GM12875 (cell line): ENCODE measurements at regions not wholly inside any gene's neighbourhood (a gene's known extent, or its start where the extent isn't known, plus 50 kb on each side); places are given as distances from the start of the nearest gene placed in this dataset.

Experiments
- H3K4me3 ChIP-seq: one replicate; pipeline ENCODE4 v1.5.1; 2011; ENCODE audit warnings: low read depth, low read length, control low read depth
- CTCF ChIP-seq: IDR thresholded peaks from 2 replicates; pipeline ENCODE4 v1.5.1; 2011; ENCODE audit warnings: low read depth, mild to moderate bottlenecking, control low read depth, inconsistent platforms, low read length, moderate library complexity, borderline replicate concordance; ENCODE audit not compliant: insufficient read depth

- no peak for TF ChIP-seq CTCF
- no peak overlapping the region for H3K4me3 ChIP-seq
These were observed 187.1 kb downstream of the KATNAL1 start for GRCh38 chr13:30120133-30120822.

GRCh38 chr13:30119476-30119875 is 187.9 kb downstream of the KATNAL1 start:
- no peak for TF ChIP-seq CTCF
- no peak overlapping the region for H3K4me3 ChIP-seq

GRCh38 chr13:30116379-30116778 is 191.0 kb downstream of the KATNAL1 start:
- TF ChIP-seq CTCF: no peak
- no peak overlapping the region for H3K4me3 ChIP-seq

GRCh38 chr13:30115257-30115600 is 192.1 kb downstream of the KATNAL1 start:
- TF ChIP-seq CTCF: no peak
- no peak overlapping the region for H3K4me3 ChIP-seq

- TF ChIP-seq CTCF: peak; percentile 93
- H3K4me3 ChIP-seq: peak overlapping the region; percentile 60
These were observed 192.6 kb downstream of the KATNAL1 start for GRCh38 chr13:30114571-30115256.

- no peak for TF ChIP-seq CTCF
- peak overlapping the region; percentile 60 for H3K4me3 ChIP-seq
These were observed 193.3 kb downstream of the KATNAL1 start for GRCh38 chr13:30113983-30114570.

GRCh38 chr13:30113551-30113950 is 193.8 kb downstream of the KATNAL1 start:
- H3K4me3 ChIP-seq: no peak overlapping the region
- no peak for TF ChIP-seq CTCF
